Caco-2 (cell line): ENCODE measurements at regions not wholly inside any gene's neighbourhood (a gene's known extent, or its start where the extent isn't known, plus 50 kb on each side); places are given as distances from the start of the nearest gene placed in this dataset.

Source experiments
- BruUV-seq: library from RNA; stranded (reverse); fragments of 400-500 nt; replicated peaks from 2 replicates; lab custom pipeline; 2021; lab: Mats Ljungman, UMichigan
- CTCF ChIA-PET: fragments of 300-600 bp; sonication (Branson Sonifier 250); formaldehyde crosslinking; loops from one replicate; lab custom pipeline; 2022; ENCODE audit warnings: antibody characterized with exemption; lab: Charles Lee
- POLR2A ChIA-PET: fragments of 300-600 bp; sonication (Branson Sonifier 250); formaldehyde crosslinking; loops from one replicate; lab custom pipeline; 2022; ENCODE audit warnings: antibody characterized with exemption; lab: Charles Lee
- DNase-seq, 2 experiments: peaks; one replicate each; pipeline versions ENCODE4 v3.0.0 to v3.0.0-alpha.2; 2020 to 2022
- H3K27me3 ChIP-seq: replicated peaks from 2 replicates; pipeline ENCODE4 v1.6.0; 2011; ENCODE audit warnings: low read length; ENCODE audit not compliant: control insufficient read depth, insufficient read depth
- H3K36me3 ChIP-seq: 2 replicates; pipeline ENCODE4 v1.5.1; 2011; ENCODE audit warnings: low read length; ENCODE audit not compliant: control insufficient read depth, insufficient read depth
- H3K4me1 ChIP-seq: fragments of 250-450 bp; sonication (Bioruptor Pico); 2 replicates; pipeline ENCODE4 v1.5.1; 2020; ENCODE audit warnings: mild to moderate bottlenecking
- H3K4me3 ChIP-seq: 2 replicates; pipeline ENCODE4 v1.5.1; 2011; ENCODE audit warnings: low read depth, mild to moderate bottlenecking, control low read depth, low read length
- H3K9me3 ChIP-seq: fragments of 250-450 bp; sonication (Bioruptor Pico); 2 replicates; pipeline ENCODE4 v1.5.1; 2020; ENCODE audit warnings: mild to moderate bottlenecking, moderate library complexity
- H3K27ac Mint-ChIP-seq: one replicate; pipeline ENCODE4 v1.8.0; 2022; ENCODE audit warnings: mixed read lengths; ENCODE audit not compliant: unreplicated experiment
- H3K27me3 Mint-ChIP-seq: one replicate; pipeline ENCODE4 v1.8.0; 2022; ENCODE audit warnings: mixed read lengths; ENCODE audit not compliant: insufficient read depth, unreplicated experiment
- H3K36me3 Mint-ChIP-seq: one replicate; pipeline ENCODE4 v1.8.0; 2022; ENCODE audit warnings: mild to moderate bottlenecking, mixed read lengths; ENCODE audit not compliant: insufficient read depth, unreplicated experiment
- H3K4me1 Mint-ChIP-seq: one replicate; pipeline ENCODE4 v1.8.0; 2022; ENCODE audit warnings: low read depth, mixed read lengths; ENCODE audit not compliant: unreplicated experiment
- H3K4me3 Mint-ChIP-seq: one replicate; pipeline ENCODE4 v1.8.0; 2022; ENCODE audit warnings: mild to moderate bottlenecking, moderate library complexity, mixed read lengths; ENCODE audit not compliant: unreplicated experiment
- H3K9me3 Mint-ChIP-seq: one replicate; pipeline ENCODE4 v1.8.0; 2022; ENCODE audit warnings: mixed read lengths; ENCODE audit not compliant: unreplicated experiment
- intact Hi-C: fragments of 100-400 bp; cut with micrococcal nuclease; formaldehyde crosslinking; loops from one replicate; pipeline ENCODE4 v1.10.0; 2022; ENCODE audit not compliant: unreplicated experiment
- TF ChIP-seq, protein P1 (sequence below), 2 experiments: fragments of 200-600 bp in 1 of 2; IDR thresholded peaks; 1 replicate in 1 of 2; 2 replicates in 1 of 2; pipeline versions ENCODE4 v1.5.1 to v1.8.0; 2011 to 2022; ENCODE audit warnings: antibody characterized with exemption in 1 of 2, control low read depth in 1 of 2, inconsistent platforms in 1 of 2, low read depth in 1 of 2, low read length in 1 of 2, mild to moderate bottlenecking in 1 of 2, moderate library complexity in 1 of 2; ENCODE audit not compliant: insufficient read depth in 1 of 2, severe bottlenecking in 1 of 2, unreplicated experiment in 1 of 2

DNA sequence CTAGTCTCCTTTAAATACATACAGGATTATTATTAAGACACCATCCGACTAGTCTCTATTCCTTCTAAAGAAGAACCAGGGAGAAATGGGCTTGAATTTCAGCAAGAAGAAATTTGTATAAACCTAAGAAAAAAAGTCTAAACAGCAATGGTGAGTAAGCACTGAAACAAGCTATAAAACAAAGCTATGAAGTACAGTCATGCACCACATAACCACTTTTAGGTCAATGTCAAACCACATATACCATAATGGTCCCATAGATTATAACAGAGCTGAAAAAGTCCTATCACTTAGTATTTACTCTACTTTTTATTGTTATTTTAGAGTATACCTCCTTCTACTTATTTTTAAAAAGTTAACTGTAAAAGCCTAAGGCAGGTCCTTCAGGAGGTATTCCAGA is 102.0 kb upstream of the NFIB start:
- CTCF ChIA-PET, result no interaction called here
- no peak overlapping the region for H3K27ac Mint-ChIP-seq

DNA sequence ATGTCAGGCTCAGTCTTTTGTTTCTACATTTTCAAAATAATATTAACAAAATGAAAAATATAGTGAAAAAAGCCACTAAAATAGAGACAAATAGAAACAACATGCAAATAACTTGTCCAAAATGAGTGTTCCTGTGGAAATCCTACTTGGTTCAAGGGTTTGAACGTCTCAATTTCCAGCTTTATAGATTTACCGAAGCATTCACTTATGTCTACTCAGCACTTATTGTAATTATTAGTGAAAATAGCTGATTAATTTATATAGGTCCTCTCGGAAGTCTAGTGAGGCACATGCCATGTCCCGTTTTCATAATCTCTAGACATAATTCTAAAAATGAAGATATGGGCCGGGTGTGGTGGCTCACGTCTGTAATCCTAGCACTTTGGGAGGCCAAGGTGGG is 99.9 kb upstream of the NFIB start:
- intact Hi-C loops, result no loop called here
- Histone ChIP-seq H3K27me3 (no peaks in the 10 kb centered on the region), H3K4me3 (no peak overlapping the region), H3K36me3 (no peaks in the 10 kb centered on the region), H3K9me3 (no peaks in the 10 kb centered on the region), H3K4me1 (no peaks in the 10 kb centered on the region)
- POLR2A ChIA-PET, result no interaction called here
- no peak overlapping the region for H3K4me3 Mint-ChIP-seq
- CTCF ChIA-PET, result no interaction called here
- H3K27me3 Mint-ChIP-seq, result no peaks in the 10 kb centered on the region
- H3K27ac Mint-ChIP-seq, result no peak overlapping the region
- BruUV-seq, result no TSS peak
- TF ChIP-seq, protein P1, sequence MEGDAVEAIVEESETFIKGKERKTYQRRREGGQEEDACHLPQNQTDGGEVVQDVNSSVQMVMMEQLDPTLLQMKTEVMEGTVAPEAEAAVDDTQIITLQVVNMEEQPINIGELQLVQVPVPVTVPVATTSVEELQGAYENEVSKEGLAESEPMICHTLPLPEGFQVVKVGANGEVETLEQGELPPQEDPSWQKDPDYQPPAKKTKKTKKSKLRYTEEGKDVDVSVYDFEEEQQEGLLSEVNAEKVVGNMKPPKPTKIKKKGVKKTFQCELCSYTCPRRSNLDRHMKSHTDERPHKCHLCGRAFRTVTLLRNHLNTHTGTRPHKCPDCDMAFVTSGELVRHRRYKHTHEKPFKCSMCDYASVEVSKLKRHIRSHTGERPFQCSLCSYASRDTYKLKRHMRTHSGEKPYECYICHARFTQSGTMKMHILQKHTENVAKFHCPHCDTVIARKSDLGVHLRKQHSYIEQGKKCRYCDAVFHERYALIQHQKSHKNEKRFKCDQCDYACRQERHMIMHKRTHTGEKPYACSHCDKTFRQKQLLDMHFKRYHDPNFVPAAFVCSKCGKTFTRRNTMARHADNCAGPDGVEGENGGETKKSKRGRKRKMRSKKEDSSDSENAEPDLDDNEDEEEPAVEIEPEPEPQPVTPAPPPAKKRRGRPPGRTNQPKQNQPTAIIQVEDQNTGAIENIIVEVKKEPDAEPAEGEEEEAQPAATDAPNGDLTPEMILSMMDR (IDR thresholded peaks at IDR 0.05; ENCODE audit: insufficient read depth in 1 of 2, low read depth in 1 of 2, low read length in 1 of 2, severe bottlenecking in 1 of 2, unreplicated experiment in 1 of 2), result no peak
- DNase-seq, result no peak
- H3K9me3 Mint-ChIP-seq, result no peaks in the 10 kb centered on the region
- no peaks in the 10 kb centered on the region for H3K4me1 Mint-ChIP-seq
- no peaks in the 10 kb centered on the region for H3K36me3 Mint-ChIP-seq

More for the DNA sequence above, 102.0 kb upstream of the NFIB start:
- Mint-ChIP-seq H3K36me3 (no peaks in the 10 kb centered on the region), H3K9me3 (no peaks in the 10 kb centered on the region), H3K4me1 (no peaks in the 10 kb centered on the region), H3K4me3 (no peak overlapping the region), H3K27me3 (no peaks in the 10 kb centered on the region)
- BruUV-seq, result no TSS peak
- Histone ChIP-seq H3K36me3 (no peaks in the 10 kb centered on the region), H3K4me1 (no peaks in the 10 kb centered on the region), H3K9me3 (no peaks in the 10 kb centered on the region), H3K4me3 (no peak overlapping the region), H3K27me3 (no peaks in the 10 kb centered on the region)
- DNase-seq, result no peak
- TF ChIP-seq, protein P1 (IDR thresholded peaks at IDR 0.05; ENCODE audit: insufficient read depth in 1 of 2, low read depth in 1 of 2, low read length in 1 of 2, severe bottlenecking in 1 of 2, unreplicated experiment in 1 of 2), result no peak
- POLR2A ChIA-PET, result no interaction called here
- intact Hi-C loops, result no loop called here

DNA sequence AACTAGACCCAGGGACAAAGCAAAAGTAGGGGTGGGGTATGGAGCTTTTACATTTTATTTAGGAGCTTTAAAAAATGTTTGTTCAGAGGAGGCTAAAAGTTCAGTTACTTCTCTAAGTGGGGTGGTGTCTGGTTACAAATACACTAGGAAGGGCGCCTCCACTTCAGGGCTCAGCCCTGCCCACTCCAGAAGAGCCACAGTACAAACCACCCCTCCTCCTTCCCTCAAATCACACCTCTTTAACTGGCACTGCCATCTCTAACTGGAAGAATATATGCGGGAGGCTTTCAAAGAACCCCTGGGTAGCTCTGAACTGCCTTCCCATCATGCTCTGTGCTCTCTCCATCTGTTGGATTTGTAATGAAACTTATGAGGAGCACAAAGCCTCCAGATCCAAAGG is 98.8 kb upstream of the NFIB start:
- intact Hi-C loops, result no loop called here
- no peaks in the 10 kb centered on the region for H3K27me3 ChIP-seq
- POLR2A ChIA-PET, result no interaction called here
- H3K4me3 ChIP-seq, result no peak overlapping the region
- DNase-seq, result no peak
- BruUV-seq, result no TSS peak
- Mint-ChIP-seq H3K9me3 (no peaks in the 10 kb centered on the region), H3K27ac (no peak overlapping the region), H3K27me3 (no peaks in the 10 kb centered on the region), H3K4me3 (no peak overlapping the region), H3K4me1 (no peaks in the 10 kb centered on the region), H3K36me3 (no peaks in the 10 kb centered on the region)
- no peaks in the 10 kb centered on the region for H3K9me3 ChIP-seq
- no peaks in the 10 kb centered on the region for H3K4me1 ChIP-seq
- TF ChIP-seq, protein P1 (IDR thresholded peaks at IDR 0.05; ENCODE audit: insufficient read depth in 1 of 2, low read depth in 1 of 2, low read length in 1 of 2, severe bottlenecking in 1 of 2, unreplicated experiment in 1 of 2), result no peak
- H3K36me3 ChIP-seq, result no peaks in the 10 kb centered on the region
- CTCF ChIA-PET, result no interaction called here
